KOPT-K1 (cell line): ENCODE measurements at regions not wholly inside any gene's neighbourhood (a gene's known extent, or its start where the extent isn't known, plus 50 kb on each side); places are given as distances from the start of the nearest gene placed in this dataset.

Source experiments
- H3K27ac ChIP-seq: fragments of 200-600 bp; sonication (generic); 2 replicates; pipeline ENCODE4 v1.5.1; 2016; ENCODE audit warnings: antibody characterized with exemption, mild to moderate bottlenecking, low read depth, low read length; ENCODE audit not compliant: poor library complexity, severe bottlenecking
- H3K36me3 ChIP-seq: fragments of 200-600 bp; sonication (generic); 2 replicates; pipeline ENCODE4 v1.5.1; 2017; ENCODE audit warnings: antibody characterized with exemption, mild to moderate bottlenecking, low read length, moderate library complexity; ENCODE audit not compliant: insufficient read depth
- H3K9me3 ChIP-seq: fragments of 200-600 bp; sonication (generic); 2 replicates; pipeline ENCODE4 v1.5.1; 2017; ENCODE audit warnings: antibody characterized with exemption, low read length, mild to moderate bottlenecking; ENCODE audit not compliant: insufficient read depth, poor library complexity, severe bottlenecking

GRCh38 chr3:8103954-8104353, 397.7 kb upstream of the LMCD1 start:
- no peak overlapping the region for H3K27ac ChIP-seq
- H3K9me3 ChIP-seq = no peaks in the 10 kb centered on the region
- no peaks in the 10 kb centered on the region for H3K36me3 ChIP-seq

DNA sequence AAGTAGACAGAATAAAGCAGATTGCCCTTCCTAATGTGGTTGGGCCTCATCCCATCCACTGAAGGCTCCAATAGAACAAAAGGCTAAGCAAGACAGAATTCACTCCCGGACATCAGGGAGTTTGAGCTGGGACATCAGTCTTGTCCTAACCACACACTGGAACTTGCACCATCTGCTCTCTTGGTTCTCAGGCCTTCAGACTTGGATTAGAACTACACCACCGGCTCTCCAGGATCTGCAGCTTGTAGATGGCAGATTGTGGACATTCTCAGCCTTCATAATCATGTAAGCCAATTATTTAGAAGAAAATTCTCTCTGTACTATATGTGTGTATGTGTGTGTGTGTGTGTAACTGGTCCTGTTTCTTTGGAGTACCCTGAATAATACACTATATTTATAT, 394.7 kb upstream of the LMCD1 start:
- Histone ChIP-seq H3K27ac (no peak overlapping the region), H3K36me3 (no peaks in the 10 kb centered on the region), H3K9me3 (no peaks in the 10 kb centered on the region)

- Histone ChIP-seq H3K36me3 (no peaks in the 10 kb centered on the region), H3K9me3 (no peaks in the 10 kb centered on the region), H3K27ac (no peak overlapping the region)
These were observed 390.4 kb upstream of the LMCD1 start for GRCh38 chr3:8110966-8111798.

- Histone ChIP-seq H3K36me3 (no peaks in the 10 kb centered on the region), H3K27ac (no peak overlapping the region), H3K9me3 (no peaks in the 10 kb centered on the region)
These were observed 389.0 kb upstream of the LMCD1 start for GRCh38 chr3:8112587-8112986.

DNA sequence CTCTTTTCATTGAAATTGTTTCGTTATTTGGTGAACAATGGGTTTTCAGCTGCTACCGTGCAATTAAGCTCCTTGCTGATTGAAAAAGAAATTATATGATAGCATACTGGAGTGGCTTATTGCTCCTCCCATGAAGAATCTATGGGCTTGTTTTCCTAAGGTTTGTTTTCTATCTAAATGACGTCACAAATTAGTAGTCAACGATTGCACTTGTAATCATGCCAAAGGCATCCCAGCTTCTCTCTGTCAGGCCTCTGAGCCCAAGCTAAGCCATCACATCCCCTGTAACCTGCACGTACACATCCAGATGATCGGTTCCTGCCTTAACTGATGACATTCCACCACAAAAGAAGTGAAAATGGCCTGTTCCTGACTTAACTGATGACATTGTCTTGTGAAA, 388.0 kb upstream of the LMCD1 start:
- no peaks in the 10 kb centered on the region for H3K9me3 ChIP-seq
- no peaks in the 10 kb centered on the region for H3K36me3 ChIP-seq
- H3K27ac ChIP-seq = no peak overlapping the region

- no peak overlapping the region for H3K27ac ChIP-seq
- H3K36me3 ChIP-seq = no peaks in the 10 kb centered on the region
- no peaks in the 10 kb centered on the region for H3K9me3 ChIP-seq
These were observed 372.9 kb upstream of the LMCD1 start for GRCh38 chr3:8128686-8129085.

- Histone ChIP-seq H3K9me3 (no peaks in the 10 kb centered on the region), H3K27ac (no peak overlapping the region), H3K36me3 (no peaks in the 10 kb centered on the region)
These were observed 365.1 kb upstream of the LMCD1 start for GRCh38 chr3:8136553-8136952.

DNA sequence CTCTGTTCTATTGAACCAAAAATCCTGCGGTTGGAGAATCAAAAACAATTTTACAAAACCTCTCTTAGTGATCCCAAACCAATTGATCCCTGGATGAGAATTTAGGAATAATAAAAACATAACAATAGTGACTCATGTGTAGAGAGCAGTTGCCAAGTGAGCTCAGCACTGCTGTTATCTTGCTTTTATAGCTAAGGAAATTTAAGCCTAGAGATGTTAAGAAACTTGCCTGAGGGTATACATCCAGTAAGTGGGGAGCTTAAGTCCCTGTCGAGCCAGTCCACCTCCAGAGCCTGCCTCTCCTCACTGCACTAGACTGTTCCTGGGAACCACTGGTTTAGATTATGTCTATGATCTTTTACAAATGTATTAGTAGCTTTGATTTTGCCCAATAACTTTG, 358.4 kb upstream of the LMCD1 start:
- H3K27ac ChIP-seq = no peak overlapping the region
- no peaks in the 10 kb centered on the region for H3K36me3 ChIP-seq
- no peaks in the 10 kb centered on the region for H3K9me3 ChIP-seq

- H3K36me3 ChIP-seq = no peaks in the 10 kb centered on the region
- H3K9me3 ChIP-seq = no peaks in the 10 kb centered on the region
- H3K27ac ChIP-seq = no peak overlapping the region
These were observed 356.0 kb upstream of the LMCD1 start for GRCh38 chr3:8145661-8146060.

- no peaks in the 10 kb centered on the region for H3K36me3 ChIP-seq
- no peak overlapping the region for H3K27ac ChIP-seq
- H3K9me3 ChIP-seq = no peaks in the 10 kb centered on the region
These were observed 353.9 kb upstream of the LMCD1 start for GRCh38 chr3:8147711-8148110.

GRCh38 chr3:8152821-8153418, 348.7 kb upstream of the LMCD1 start:
- Histone ChIP-seq H3K27ac (no peak overlapping the region), H3K36me3 (no peaks in the 10 kb centered on the region), H3K9me3 (no peaks in the 10 kb centered on the region)

- Histone ChIP-seq H3K36me3 (no peaks in the 10 kb centered on the region), H3K27ac (no peak overlapping the region), H3K9me3 (no peaks in the 10 kb centered on the region)
These were observed 347.8 kb upstream of the LMCD1 start for GRCh38 chr3:8153800-8154199.

DNA sequence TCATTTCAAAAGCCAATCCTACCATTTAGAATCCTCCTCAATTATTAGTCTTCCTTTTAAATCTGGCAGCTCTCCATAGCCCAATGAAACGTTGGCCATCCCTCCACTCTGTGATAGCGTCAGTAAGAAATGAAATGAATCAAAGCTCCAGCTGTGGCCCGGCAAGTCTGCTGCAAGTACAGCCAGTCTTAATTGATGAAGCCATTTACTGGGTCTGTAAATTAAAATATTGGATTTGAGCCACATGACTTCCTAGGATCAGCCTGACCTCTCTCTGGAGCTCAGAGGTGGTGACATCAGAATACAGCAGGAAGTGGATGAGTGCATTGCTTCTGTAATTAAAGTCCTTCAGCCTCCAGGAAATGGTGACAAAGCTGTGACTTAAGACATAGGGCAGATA, 347.0 kb upstream of the LMCD1 start:
- Histone ChIP-seq H3K9me3 (no peaks in the 10 kb centered on the region), H3K36me3 (no peaks in the 10 kb centered on the region), H3K27ac (no peak overlapping the region)

- Histone ChIP-seq H3K36me3 (no peaks in the 10 kb centered on the region), H3K9me3 (no peaks in the 10 kb centered on the region), H3K27ac (no peak overlapping the region)
These were observed 345.5 kb upstream of the LMCD1 start for GRCh38 chr3:8156138-8156537.

GRCh38 chr3:8156831-8157230, 344.8 kb upstream of the LMCD1 start:
- Histone ChIP-seq H3K9me3 (no peaks in the 10 kb centered on the region), H3K36me3 (no peaks in the 10 kb centered on the region), H3K27ac (no peak overlapping the region)

DNA sequence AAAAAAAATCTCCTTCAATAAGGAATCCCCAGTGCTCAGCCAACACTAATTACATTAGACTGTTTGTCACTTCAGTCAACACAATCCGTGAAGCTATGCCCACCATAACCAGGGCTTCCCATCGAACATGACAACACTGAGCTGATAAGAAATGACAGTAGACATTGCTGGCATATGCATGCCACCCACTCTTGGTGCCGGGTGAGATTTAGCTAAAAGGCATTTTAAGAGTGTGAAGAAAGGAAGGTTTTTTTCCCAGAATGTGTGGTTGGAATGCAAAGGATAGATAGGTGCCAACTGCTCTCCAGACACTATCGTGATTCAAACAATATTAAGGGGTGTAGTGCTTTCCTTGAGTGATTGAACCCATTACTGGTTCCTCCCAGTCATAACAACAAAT, 344.0 kb upstream of the LMCD1 start:
- H3K36me3 ChIP-seq = no peaks in the 10 kb centered on the region
- no peaks in the 10 kb centered on the region for H3K9me3 ChIP-seq

More for the DNA sequence above, 344.0 kb upstream of the LMCD1 start:
- no peak overlapping the region for H3K27ac ChIP-seq
